Mesendoderm (in vitro differentiated cells): ENCODE measurements at regions not wholly inside any gene's neighbourhood (a gene's known extent, or its start where the extent isn't known, plus 50 kb on each side); places are given as distances from the start of the nearest gene placed in this dataset.

ENCODE experiments used
- DNase-seq: peaks from one replicate; pipeline ENCODE4 v3.0.0; 2013
- H2AK5ac ChIP-seq: 2 replicates; pipeline ENCODE4 v1.6.1; 2013; ENCODE audit warnings: low read length, inconsistent platforms
- H2BK120ac ChIP-seq: 2 replicates; pipeline ENCODE4 v1.6.1; 2013; ENCODE audit warnings: low read depth, mild to moderate bottlenecking, low read length, moderate library complexity, mixed read lengths
- H2BK15ac ChIP-seq: replicated peaks from 2 replicates; pipeline ENCODE4 v1.6.1; 2013; ENCODE audit warnings: low read depth, mild to moderate bottlenecking, moderate library complexity
- H2BK5ac ChIP-seq: 2 replicates; pipeline ENCODE4 v1.6.1; 2013; ENCODE audit warnings: low read length, inconsistent platforms
- H3K18ac ChIP-seq: 2 replicates; pipeline ENCODE4 v1.6.1; 2013; ENCODE audit warnings: mild to moderate bottlenecking, low read length, mixed read lengths
- H3K23ac ChIP-seq: one replicate; pipeline ENCODE4 v1.6.1; 2013; ENCODE audit warnings: low read length
- H3K27ac ChIP-seq: 2 replicates; pipeline ENCODE4 v1.5.1; 2013; ENCODE audit warnings: low read depth, mild to moderate bottlenecking, inconsistent platforms, low read length, moderate library complexity
- H3K27me3 ChIP-seq: 2 replicates; pipeline ENCODE4 v1.6.1; 2013; ENCODE audit warnings: low read length, control low read depth, mild to moderate bottlenecking, inconsistent platforms; ENCODE audit not compliant: insufficient read depth, poor library complexity
- H3K36me3 ChIP-seq: 2 replicates; pipeline ENCODE4 v1.6.1; 2013; ENCODE audit warnings: low read length, inconsistent platforms; ENCODE audit not compliant: control insufficient read depth, insufficient read depth
- H3K4ac ChIP-seq: one replicate; pipeline ENCODE4 v1.6.1; 2013; ENCODE audit warnings: low read depth, mild to moderate bottlenecking, low read length, moderate library complexity
- H3K4me1 ChIP-seq: 2 replicates; pipeline ENCODE4 v1.6.1; 2013; ENCODE audit warnings: low read depth, low read length, inconsistent platforms; ENCODE audit not compliant: control insufficient read depth
- H3K4me2 ChIP-seq: 2 replicates; pipeline ENCODE4 v1.6.1; 2013; ENCODE audit warnings: low read length
- H3K4me3 ChIP-seq: 2 replicates; pipeline ENCODE4 v1.5.1; 2013; ENCODE audit warnings: mild to moderate bottlenecking, low read length
- H3K56ac ChIP-seq: one replicate; pipeline ENCODE4 v1.6.1; 2013; ENCODE audit warnings: low read length
- H3K79me1 ChIP-seq: 2 replicates; pipeline ENCODE4 v1.6.1; 2013; ENCODE audit warnings: low read length, inconsistent platforms
- H3K79me2 ChIP-seq: 2 replicates; pipeline ENCODE4 v1.6.1; 2013; ENCODE audit warnings: mild to moderate bottlenecking, low read length; ENCODE audit not compliant: control insufficient read depth, insufficient read depth
- H3K9ac ChIP-seq: 2 replicates; pipeline ENCODE4 v1.6.1; 2013; ENCODE audit warnings: low read length, inconsistent platforms
- H4K5ac ChIP-seq: one replicate; pipeline ENCODE4 v1.6.1; 2013; ENCODE audit warnings: low read length
- H4K8ac ChIP-seq: one replicate; pipeline ENCODE4 v1.6.1; 2013; ENCODE audit warnings: low read depth, mild to moderate bottlenecking, control low read depth, low read length, moderate library complexity
- WGBS: extraction: QIAGEN DNeasy Blood & Tissue Kit; methylation state at CpG from one replicate; pipeline ENCODE4 v1.1.7; 2013; ENCODE audit warnings: low lambda C conversion rate, missing lambda C conversion rate; ENCODE audit not compliant: insufficient coverage; ENCODE audit errors: extremely low coverage; 5-methylcytosine and 5-hydroxymethylcytosine counted together

- Histone ChIP-seq H2BK5ac (no peak overlapping the region), H2BK120ac (no peak overlapping the region), H3K36me3 (no peaks in the 10 kb centered on the region), H2AK5ac (no peak overlapping the region), H4K8ac (no peak overlapping the region), H3K79me1 (no peaks in the 10 kb centered on the region), H3K9ac (no peak overlapping the region), H4K5ac (no peak overlapping the region), H3K4me1 (no peaks in the 10 kb centered on the region), H3K4ac (no peak overlapping the region), H2BK15ac (no peak overlapping the region), H3K4me2 (no peak overlapping the region), H3K79me2 (no peaks in the 10 kb centered on the region), H3K27ac (no peak overlapping the region), H3K56ac (peak overlapping the region; percentile 7), H3K23ac (no peak overlapping the region), H3K27me3 (no peaks in the 10 kb centered on the region), H3K18ac (no peak overlapping the region), H3K4me3 (no peak overlapping the region)
- no peak for DNase-seq
- WGBS: no CpG with 5 or more reads among the region's 5 CpGs
Observed at GRCh38 chr20:50267866-50268219, 77.2 kb downstream of the CEBPB start.

DNA sequence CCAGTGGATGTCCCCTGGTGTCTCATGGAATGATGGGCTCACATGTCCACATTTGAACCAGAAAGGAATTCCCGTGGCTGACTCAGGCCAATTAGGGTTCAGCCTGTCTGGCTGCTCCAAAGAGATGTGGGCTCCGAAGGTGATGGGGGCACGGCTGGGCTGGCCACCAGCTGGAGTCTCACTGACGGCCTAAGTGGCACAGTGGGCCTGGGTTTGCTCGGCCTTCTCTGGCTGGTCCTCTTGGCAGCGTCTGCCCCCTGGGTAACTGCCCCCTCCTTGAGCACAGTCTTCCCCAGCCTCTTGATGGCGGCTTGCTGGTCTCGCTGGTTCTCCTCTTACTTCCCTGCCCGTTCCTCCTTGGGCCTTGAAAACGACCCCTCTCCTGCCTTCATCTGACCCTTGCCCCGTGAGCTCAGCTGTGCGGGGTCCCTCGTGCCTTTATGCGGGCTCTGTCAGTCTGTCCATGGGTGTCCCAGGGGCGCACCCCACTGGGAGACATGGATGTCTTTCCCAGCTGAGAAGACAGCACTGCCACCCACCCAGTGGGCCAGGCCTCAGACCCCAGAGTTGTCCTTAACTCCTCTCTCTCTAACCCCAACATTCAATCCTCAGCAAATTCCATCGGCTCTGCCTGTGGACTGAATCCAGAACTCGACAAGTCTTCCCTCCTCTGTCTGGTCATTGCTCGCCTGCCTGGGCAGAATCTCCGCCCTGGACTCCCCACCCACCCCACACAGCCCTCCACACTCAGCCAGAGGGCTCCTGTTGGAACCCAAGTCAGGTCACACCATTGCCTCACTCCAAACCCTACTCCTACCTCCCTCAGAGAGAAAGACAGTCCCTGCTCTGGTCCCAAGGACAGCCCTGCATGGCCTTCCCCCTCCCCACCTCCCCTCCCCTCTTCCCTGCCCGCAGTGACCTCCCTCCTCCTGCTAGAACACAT is 78.7 kb downstream of the CEBPB start:
- no peak overlapping the region for H2AK5ac ChIP-seq
- no peak overlapping the region for H3K27ac ChIP-seq
- WGBS: no CpG with 5 or more reads among the region's 20 CpGs
- no peaks in the 10 kb centered on the region for H3K79me2 ChIP-seq
- no peak overlapping the region for H4K5ac ChIP-seq
- no peaks in the 10 kb centered on the region for H3K27me3 ChIP-seq
- H3K4me1 ChIP-seq: no peaks in the 10 kb centered on the region
- no peak for DNase-seq
- no peak overlapping the region for H3K4me3 ChIP-seq
- H3K56ac ChIP-seq: no peak overlapping the region
- no peak overlapping the region for H3K4me2 ChIP-seq
- H3K9ac ChIP-seq: no peak overlapping the region
- no peak overlapping the region for H4K8ac ChIP-seq
- no peaks in the 10 kb centered on the region for H3K36me3 ChIP-seq
- no peaks in the 10 kb centered on the region for H3K79me1 ChIP-seq
- H2BK15ac ChIP-seq: no peak overlapping the region
- H2BK5ac ChIP-seq: no peak overlapping the region
- H3K18ac ChIP-seq: no peak overlapping the region
- no peak overlapping the region for H3K4ac ChIP-seq
- H3K23ac ChIP-seq: no peak overlapping the region
- H2BK120ac ChIP-seq: no peak overlapping the region

GRCh38 chr20:50270034-50270395 is 79.4 kb downstream of the CEBPB start:
- H2AK5ac ChIP-seq: no peak overlapping the region
- H3K4me2 ChIP-seq: no peak overlapping the region
- no peaks in the 10 kb centered on the region for H3K27me3 ChIP-seq
- H3K4me3 ChIP-seq: no peak overlapping the region
- no peak overlapping the region for H4K5ac ChIP-seq
- no peak overlapping the region for H2BK5ac ChIP-seq
- H4K8ac ChIP-seq: no peak overlapping the region
- no peak overlapping the region for H2BK120ac ChIP-seq
- no peak overlapping the region for H3K27ac ChIP-seq
- no peak overlapping the region for H3K4ac ChIP-seq
- H3K36me3 ChIP-seq: no peaks in the 10 kb centered on the region
- no peak overlapping the region for H3K9ac ChIP-seq
- no peaks in the 10 kb centered on the region for H3K79me1 ChIP-seq
- no peak for DNase-seq
- no peak overlapping the region for H2BK15ac ChIP-seq
- no peaks in the 10 kb centered on the region for H3K4me1 ChIP-seq
- no CpG with 5 or more reads among the region's 8 CpGs for WGBS
- no peaks in the 10 kb centered on the region for H3K79me2 ChIP-seq
- no peak overlapping the region for H3K23ac ChIP-seq
- no peak overlapping the region for H3K56ac ChIP-seq
- H3K18ac ChIP-seq: no peak overlapping the region

GRCh38 chr20:50270569-50270968 is 79.9 kb downstream of the CEBPB start:
- Histone ChIP-seq H3K9ac (no peak overlapping the region), H3K36me3 (no peaks in the 10 kb centered on the region), H3K4me2 (no peak overlapping the region), H3K79me1 (no peaks in the 10 kb centered on the region), H3K4me3 (no peak overlapping the region), H3K4ac (no peak overlapping the region), H2BK120ac (no peak overlapping the region), H3K56ac (no peak overlapping the region), H2BK15ac (no peak overlapping the region), H3K23ac (no peak overlapping the region), H2AK5ac (no peak overlapping the region), H3K4me1 (no peaks in the 10 kb centered on the region), H3K79me2 (no peaks in the 10 kb centered on the region), H3K27me3 (no peaks in the 10 kb centered on the region), H3K18ac (no peak overlapping the region), H4K5ac (no peak overlapping the region), H3K27ac (no peak overlapping the region), H4K8ac (no peak overlapping the region), H2BK5ac (no peak overlapping the region)
- WGBS: no CpG with 5 or more reads among the region's 19 CpGs
- no peak for DNase-seq

DNA sequence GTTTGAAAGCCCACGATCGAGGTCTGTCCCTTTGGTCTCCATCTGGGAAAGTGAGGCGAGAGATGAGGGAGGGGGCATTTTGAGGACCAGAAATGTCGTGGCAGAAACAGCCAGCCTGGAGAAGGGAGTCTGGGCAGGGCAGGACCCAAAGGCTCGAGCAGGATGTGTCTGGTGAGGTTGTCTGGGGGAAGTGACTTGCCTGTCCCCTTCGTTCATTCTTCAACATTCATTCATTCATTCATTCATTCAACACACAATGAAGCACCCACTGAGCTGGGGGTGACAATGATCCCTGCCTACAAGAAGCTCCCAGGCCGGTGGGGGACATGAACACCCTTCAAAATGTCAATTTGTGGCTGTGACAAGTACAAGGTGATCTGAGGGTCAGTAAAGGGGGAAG is 80.5 kb downstream of the CEBPB start:
- Histone ChIP-seq H2BK15ac (no peak overlapping the region), H3K4me3 (no peak overlapping the region), H3K79me2 (no peaks in the 10 kb centered on the region), H3K27ac (no peak overlapping the region), H3K9ac (no peak overlapping the region), H2BK120ac (no peak overlapping the region), H3K79me1 (no peaks in the 10 kb centered on the region), H3K4me2 (no peak overlapping the region), H3K4ac (no peak overlapping the region), H2BK5ac (no peak overlapping the region), H3K18ac (no peak overlapping the region), H3K56ac (no peak overlapping the region), H2AK5ac (no peak overlapping the region), H3K23ac (no peak overlapping the region), H4K5ac (no peak overlapping the region), H3K36me3 (no peaks in the 10 kb centered on the region), H3K4me1 (no peaks in the 10 kb centered on the region), H3K27me3 (no peaks in the 10 kb centered on the region), H4K8ac (no peak overlapping the region)
- no peak for DNase-seq
- no CpG with 5 or more reads among the region's 7 CpGs for WGBS

- Histone ChIP-seq H3K9ac (no peak overlapping the region), H3K27ac (no peak overlapping the region), H3K4ac (no peak overlapping the region), H3K56ac (no peak overlapping the region), H3K23ac (no peak overlapping the region), H3K4me1 (no peaks in the 10 kb centered on the region), H3K4me2 (no peak overlapping the region), H3K18ac (no peak overlapping the region), H3K36me3 (no peaks in the 10 kb centered on the region), H3K4me3 (no peak overlapping the region), H4K8ac (no peak overlapping the region), H2BK15ac (no peak overlapping the region), H2BK5ac (no peak overlapping the region), H4K5ac (no peak overlapping the region), H3K79me1 (no peaks in the 10 kb centered on the region), H3K79me2 (no peaks in the 10 kb centered on the region), H2AK5ac (no peak overlapping the region), H3K27me3 (no peaks in the 10 kb centered on the region), H2BK120ac (no peak overlapping the region)
- no CpG with 5 or more reads among the region's 7 CpGs for WGBS
- no peak for DNase-seq
Observed at GRCh38 chr20:50271612-50272011, 81.0 kb downstream of the CEBPB start.
